ENCODE measurements at regions not wholly inside any gene's neighbourhood (a gene's known extent, or its start where the extent isn't known, plus 50 kb on each side); places are given as distances from the start of the nearest gene placed in this dataset.

DNA sequence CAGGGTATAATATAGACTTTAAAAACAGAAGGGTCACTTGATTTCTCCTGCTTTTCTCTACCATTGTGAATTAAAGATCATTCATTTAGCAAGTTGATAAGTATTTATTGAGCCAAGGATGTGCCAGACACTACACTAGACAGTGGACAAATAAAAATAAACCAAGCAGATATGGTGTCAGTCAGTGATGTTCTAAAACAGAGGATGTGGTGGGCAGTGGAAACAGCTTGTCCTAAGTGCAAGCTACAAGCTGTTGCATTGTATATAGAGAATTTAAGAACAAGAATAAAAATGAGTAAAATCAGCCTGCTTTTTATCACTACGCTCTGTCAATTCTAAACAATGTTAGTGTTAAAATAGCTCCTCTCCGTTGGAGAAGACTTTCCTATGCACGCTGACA, 637.3 kb upstream of the GRM7 start:
- no peak overlapping the region for H3K27ac ChIP-seq
- TF ChIP-seq ZFP36 (IDR thresholded peaks at IDR 0.05; ENCODE audit: borderline replicate concordance, partially characterized antibody) (no peak), NPAS2 (CRISPR knock-in tag; IDR thresholded peaks at IDR 0.05; ENCODE audit: borderline replicate concordance) (no peak), SMC3 (IDR thresholded peaks at IDR 0.05) (no peak), FOXS1 (CRISPR knock-in tag; IDR thresholded peaks at IDR 0.05) (no peak), NFE2L2 (conservative IDR thresholded peaks at IDR 0.05; ENCODE audit: low read length) (no peak), PHF8 (IDR thresholded peaks at IDR 0.05; ENCODE audit: borderline replicate concordance, low read depth) (no peak), MAFK (IDR thresholded peaks at IDR 0.05; ENCODE audit: partially characterized antibody) (no peak), FOSB (CRISPR knock-in tag; IDR thresholded peaks at IDR 0.05) (no peak)
- TF ChIP-seq, protein P1, sequence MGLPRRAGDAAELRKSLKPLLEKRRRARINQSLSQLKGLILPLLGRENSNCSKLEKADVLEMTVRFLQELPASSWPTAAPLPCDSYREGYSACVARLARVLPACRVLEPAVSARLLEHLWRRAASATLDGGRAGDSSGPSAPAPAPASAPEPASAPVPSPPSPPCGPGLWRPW (IDR thresholded peaks at IDR 0.05) = no peak
- POLR2A ChIA-PET = no interaction called here
- 21% methylated on average over 3 of the region's 3 CpGs for WGBS (ENCODE audit: missing lambda C conversion rate)
- FAIRE-seq = no peak
- no peak overlapping the region for H3K4me2 ChIP-seq
- no peak for DNase-seq (ENCODE audit: low read depth in 1 of 2, low spot score in 1 of 2)
- no peaks in the 10 kb centered on the region for H3K4me1 ChIP-seq
- ATAC-seq = no peak
- CTCF ChIA-PET = no interaction called here
- H3K4me3 ChIP-seq = no peak overlapping the region
- H3K9me3 ChIP-seq = no peaks in the 10 kb centered on the region

DNA sequence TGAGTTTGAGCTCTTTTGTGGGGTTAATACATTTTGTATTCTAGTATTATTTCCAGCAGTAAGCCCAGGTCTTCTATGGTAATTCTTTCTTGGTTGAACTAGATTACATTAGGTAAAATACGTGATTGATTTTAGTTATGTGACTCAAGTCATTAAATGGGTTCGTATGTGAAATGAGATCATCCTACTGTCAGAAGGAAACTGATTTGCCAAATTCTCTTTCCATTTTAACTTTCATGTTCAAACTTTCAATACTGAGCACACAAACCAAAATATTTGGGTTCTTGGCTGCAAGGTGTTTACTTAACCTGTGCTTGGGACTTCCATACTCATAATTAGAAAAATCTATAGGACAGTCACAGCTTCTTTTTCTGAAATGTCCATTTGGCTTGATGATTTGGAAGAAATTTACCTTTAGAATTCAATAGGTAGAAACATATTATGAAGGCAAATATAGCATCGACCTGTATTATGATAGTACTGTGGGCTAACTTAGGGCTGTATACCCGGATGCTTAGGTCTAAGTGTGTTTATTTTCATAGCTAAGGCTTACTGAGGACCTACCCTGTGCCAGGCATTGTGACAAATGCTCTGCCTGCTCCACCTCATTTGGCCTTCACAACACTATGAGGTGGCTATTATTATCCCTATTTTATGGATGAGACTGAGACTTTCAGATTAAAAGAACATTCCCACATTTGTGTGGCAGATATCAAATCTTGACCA, 631.8 kb upstream of the GRM7 start:
- Histone ChIP-seq H3K4me1 (no peaks in the 10 kb centered on the region), H3K27ac (no peak overlapping the region), H3K4me2 (no peak overlapping the region), H3K9me3 (no peaks in the 10 kb centered on the region), H3K4me3 (no peak overlapping the region)
- CTCF ChIA-PET = no interaction called here
- POLR2A ChIA-PET = no interaction called here
- WGBS (ENCODE audit: missing lambda C conversion rate) = 2% methylated on average over 4 of the region's 4 CpGs
- DNase-seq (ENCODE audit: low read depth in 1 of 2, low spot score in 1 of 2) (no peak), ATAC-seq (no peak), FAIRE-seq (no peak)
- TF ChIP-seq CBX8 (IDR thresholded peaks at IDR 0.05) (no peak), RARB (CRISPR knock-in tag; IDR thresholded peaks at IDR 0.05) (no peak)

DNA sequence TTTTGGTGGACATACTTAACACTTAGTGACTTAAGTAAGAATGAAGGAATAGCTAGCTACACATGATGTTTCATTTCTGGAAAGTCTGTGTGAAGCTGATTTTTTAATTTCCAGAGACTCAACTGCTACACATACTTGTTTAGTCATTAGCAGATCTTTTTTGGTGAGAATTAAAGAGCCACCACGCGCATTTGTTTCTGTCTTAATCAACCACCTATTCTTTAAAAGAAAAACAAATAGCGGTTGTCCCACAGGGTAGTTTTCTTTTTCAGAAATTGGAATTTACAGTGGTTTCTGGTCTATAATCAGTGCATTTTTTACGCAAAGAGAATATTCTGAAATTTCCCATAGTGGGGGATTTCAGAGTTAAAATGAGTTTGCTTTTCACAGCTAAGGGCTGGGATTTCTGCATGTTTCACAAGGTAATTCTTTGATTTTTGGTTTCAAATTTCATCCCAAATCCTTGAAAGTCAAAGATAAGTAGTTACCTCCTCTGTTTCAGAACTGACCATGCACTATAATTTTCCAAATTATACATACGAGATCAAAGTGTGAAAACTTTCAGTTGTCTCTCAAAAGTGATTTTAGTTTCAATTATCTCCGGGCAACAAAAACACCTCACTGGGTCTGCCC, 631.0 kb upstream of the GRM7 start:
- no peak overlapping the region for H3K4me2 ChIP-seq
- no peaks in the 10 kb centered on the region for H3K4me1 ChIP-seq
- H3K4me3 ChIP-seq = no peak overlapping the region
- ATAC-seq = no peak
- DNase-seq (ENCODE audit: low read depth in 1 of 2, low spot score in 1 of 2) = no peak
- WGBS (ENCODE audit: missing lambda C conversion rate) = 29% methylated on average over 6 of the region's 6 CpGs
- no peak for FAIRE-seq
- ChIA-PET CTCF (no interaction called here), POLR2A (no interaction called here)
- no peak overlapping the region for H3K27ac ChIP-seq
- no peaks in the 10 kb centered on the region for H3K9me3 ChIP-seq
- no peak for TF ChIP-seq BHLHE40 (IDR thresholded peaks at IDR 0.05; ENCODE audit: low read depth, low read length)
- no peak for TF ChIP-seq TP53 (CRISPR knock-in tag; IDR thresholded peaks at IDR 0.05)
- no peak for TF ChIP-seq HDAC2 (IDR thresholded peaks at IDR 0.05)
- no peak for TF ChIP-seq MAZ (IDR thresholded peaks at IDR 0.05; ENCODE audit: borderline replicate concordance, low read depth, low read length)
- no peak for TF ChIP-seq SREBF2 (IDR thresholded peaks at IDR 0.05)
- TF ChIP-seq KDM5A (IDR thresholded peaks at IDR 0.05) = no peak
- TF ChIP-seq, protein P2, sequence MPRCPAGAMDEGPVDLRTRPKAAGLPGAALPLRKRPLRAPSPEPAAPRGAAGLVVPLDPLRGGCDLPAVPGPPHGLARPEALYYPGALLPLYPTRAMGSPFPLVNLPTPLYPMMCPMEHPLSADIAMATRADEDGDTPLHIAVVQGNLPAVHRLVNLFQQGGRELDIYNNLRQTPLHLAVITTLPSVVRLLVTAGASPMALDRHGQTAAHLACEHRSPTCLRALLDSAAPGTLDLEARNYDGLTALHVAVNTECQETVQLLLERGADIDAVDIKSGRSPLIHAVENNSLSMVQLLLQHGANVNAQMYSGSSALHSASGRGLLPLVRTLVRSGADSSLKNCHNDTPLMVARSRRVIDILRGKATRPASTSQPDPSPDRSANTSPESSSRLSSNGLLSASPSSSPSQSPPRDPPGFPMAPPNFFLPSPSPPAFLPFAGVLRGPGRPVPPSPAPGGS (IDR thresholded peaks at IDR 0.05) = no peak
- TF ChIP-seq EP300 (IDR thresholded peaks at IDR 0.05) = no peak
- TF ChIP-seq RFX5 (IDR thresholded peaks at IDR 0.05) = no peak
- no peak for TF ChIP-seq NR3C1 (IDR thresholded peaks at IDR 0.05)
- TF ChIP-seq, protein P3, sequence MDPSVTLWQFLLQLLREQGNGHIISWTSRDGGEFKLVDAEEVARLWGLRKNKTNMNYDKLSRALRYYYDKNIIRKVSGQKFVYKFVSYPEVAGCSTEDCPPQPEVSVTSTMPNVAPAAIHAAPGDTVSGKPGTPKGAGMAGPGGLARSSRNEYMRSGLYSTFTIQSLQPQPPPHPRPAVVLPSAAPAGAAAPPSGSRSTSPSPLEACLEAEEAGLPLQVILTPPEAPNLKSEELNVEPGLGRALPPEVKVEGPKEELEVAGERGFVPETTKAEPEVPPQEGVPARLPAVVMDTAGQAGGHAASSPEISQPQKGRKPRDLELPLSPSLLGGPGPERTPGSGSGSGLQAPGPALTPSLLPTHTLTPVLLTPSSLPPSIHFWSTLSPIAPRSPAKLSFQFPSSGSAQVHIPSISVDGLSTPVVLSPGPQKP (IDR thresholded peaks at IDR 0.05; ENCODE audit: low read depth, low read length) = no peak
- TF ChIP-seq FOSL2 (IDR thresholded peaks at IDR 0.05) = no peak
- no peak for TF ChIP-seq FOSL2 (CRISPR knock-in tag; IDR thresholded peaks at IDR 0.05)

All from A549 (cell line).